HUES48 (cell line): ENCODE measurements at regions not wholly inside any gene's neighbourhood (a gene's known extent, or its start where the extent isn't known, plus 50 kb on each side); places are given as distances from the start of the nearest gene placed in this dataset.

Experiments used
- H3K27ac ChIP-seq: one replicate; pipeline ENCODE4 v1.7.0; 2013; ENCODE audit warnings: low read depth, low read length, inconsistent platforms
- H3K27me3 ChIP-seq: 2 replicates; pipeline ENCODE4 v1.6.1; 2013; ENCODE audit warnings: mild to moderate bottlenecking, low read length; ENCODE audit not compliant: control insufficient read depth, insufficient read depth
- H3K36me3 ChIP-seq: 2 replicates; pipeline ENCODE4 v1.6.1; 2013; ENCODE audit warnings: low read length; ENCODE audit not compliant: control insufficient read depth, insufficient read depth
- H3K4me1 ChIP-seq: 2 replicates; pipeline ENCODE4 v1.6.1; 2013; ENCODE audit warnings: mild to moderate bottlenecking, low read length; ENCODE audit not compliant: control insufficient read depth, insufficient read depth
- H3K4me3 ChIP-seq: 2 replicates; pipeline ENCODE4 v1.5.1; 2013; ENCODE audit warnings: mild to moderate bottlenecking, low read depth, low read length
- H3K9ac ChIP-seq: 2 replicates; pipeline ENCODE4 v1.6.1; 2013; ENCODE audit warnings: mild to moderate bottlenecking, low read depth, low read length, moderate library complexity
- H3K9me3 ChIP-seq: 2 replicates; pipeline ENCODE4 v1.6.1; 2013; ENCODE audit warnings: low read length; ENCODE audit not compliant: control insufficient read depth, insufficient read depth

DNA sequence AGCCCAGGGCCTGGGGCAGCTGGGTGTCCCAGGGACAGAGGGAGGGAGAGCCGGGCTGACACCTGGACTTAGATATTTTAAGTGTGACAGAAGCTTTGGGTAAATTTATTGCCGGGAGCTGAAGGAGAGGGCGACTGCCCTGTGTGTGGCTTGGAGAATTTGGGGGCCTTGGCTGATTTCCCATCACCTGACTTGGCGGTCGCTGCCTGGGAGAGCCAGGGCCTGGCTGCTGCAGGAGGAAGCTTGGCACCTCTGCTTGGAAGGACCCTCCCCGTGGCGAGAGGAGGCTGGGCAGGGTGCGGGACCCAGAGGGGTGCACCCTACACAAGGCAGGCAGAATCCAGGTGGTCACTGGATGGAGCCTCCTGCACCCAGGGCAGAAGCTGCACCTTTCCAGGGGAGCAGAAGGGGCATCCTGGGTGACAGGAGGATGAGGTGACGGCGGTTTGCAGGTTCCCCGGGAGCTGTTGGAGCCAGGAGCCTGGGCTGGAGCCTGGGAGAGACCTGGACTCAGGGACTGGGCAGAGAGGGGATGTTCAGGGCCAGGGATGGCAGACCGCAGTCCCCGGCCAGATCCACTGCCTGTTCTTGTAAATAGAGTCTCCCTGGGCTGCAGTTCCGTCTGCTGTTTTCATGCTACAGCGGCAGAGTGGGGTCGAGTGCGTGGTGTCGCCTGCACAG lies 72.0 kb downstream of the RGS12 start:
- H3K4me3 ChIP-seq, result no peak overlapping the region
- no peak overlapping the region for H3K9ac ChIP-seq
- 0 out of 2 replicates have a peak, but pooled peaks cover 5% of the 10 kb centered on the region for H3K27me3 ChIP-seq
- no peaks in the 10 kb centered on the region for H3K9me3 ChIP-seq
- no peak overlapping the region for H3K27ac ChIP-seq
- H3K4me1 ChIP-seq, result peaks cover 10% of the 10 kb centered on the region
- no peaks in the 10 kb centered on the region for H3K36me3 ChIP-seq

DNA sequence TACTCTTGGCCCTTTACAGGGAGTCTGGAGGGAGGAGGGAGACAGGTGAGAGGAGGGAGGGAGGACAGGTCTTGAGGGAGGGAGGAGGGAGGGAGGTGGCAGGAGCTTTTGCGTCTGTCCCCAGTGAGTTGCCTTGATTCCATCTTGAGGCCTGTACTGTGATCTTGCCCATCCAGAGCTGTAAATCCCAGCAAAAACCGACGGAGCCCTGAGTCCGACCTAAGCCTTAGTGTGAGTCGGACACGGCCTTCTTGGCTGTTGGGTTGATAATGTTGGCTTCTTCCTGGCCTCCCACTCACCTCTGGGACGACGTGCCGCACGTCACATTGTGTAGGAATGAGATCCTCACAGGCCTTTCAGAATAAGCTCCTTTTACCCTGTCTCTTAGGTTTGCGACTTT lies 72.5 kb downstream of the RGS12 start:
- 0 out of 2 replicates have a peak, but pooled peaks cover 5% of the 10 kb centered on the region for H3K27me3 ChIP-seq
- H3K4me3 ChIP-seq, result no peak overlapping the region
- H3K9me3 ChIP-seq, result no peaks in the 10 kb centered on the region
- H3K9ac ChIP-seq, result no peak overlapping the region
- peaks cover 15% of the 10 kb centered on the region for H3K4me1 ChIP-seq
- H3K27ac ChIP-seq, result no peak overlapping the region
- no peaks in the 10 kb centered on the region for H3K36me3 ChIP-seq

DNA sequence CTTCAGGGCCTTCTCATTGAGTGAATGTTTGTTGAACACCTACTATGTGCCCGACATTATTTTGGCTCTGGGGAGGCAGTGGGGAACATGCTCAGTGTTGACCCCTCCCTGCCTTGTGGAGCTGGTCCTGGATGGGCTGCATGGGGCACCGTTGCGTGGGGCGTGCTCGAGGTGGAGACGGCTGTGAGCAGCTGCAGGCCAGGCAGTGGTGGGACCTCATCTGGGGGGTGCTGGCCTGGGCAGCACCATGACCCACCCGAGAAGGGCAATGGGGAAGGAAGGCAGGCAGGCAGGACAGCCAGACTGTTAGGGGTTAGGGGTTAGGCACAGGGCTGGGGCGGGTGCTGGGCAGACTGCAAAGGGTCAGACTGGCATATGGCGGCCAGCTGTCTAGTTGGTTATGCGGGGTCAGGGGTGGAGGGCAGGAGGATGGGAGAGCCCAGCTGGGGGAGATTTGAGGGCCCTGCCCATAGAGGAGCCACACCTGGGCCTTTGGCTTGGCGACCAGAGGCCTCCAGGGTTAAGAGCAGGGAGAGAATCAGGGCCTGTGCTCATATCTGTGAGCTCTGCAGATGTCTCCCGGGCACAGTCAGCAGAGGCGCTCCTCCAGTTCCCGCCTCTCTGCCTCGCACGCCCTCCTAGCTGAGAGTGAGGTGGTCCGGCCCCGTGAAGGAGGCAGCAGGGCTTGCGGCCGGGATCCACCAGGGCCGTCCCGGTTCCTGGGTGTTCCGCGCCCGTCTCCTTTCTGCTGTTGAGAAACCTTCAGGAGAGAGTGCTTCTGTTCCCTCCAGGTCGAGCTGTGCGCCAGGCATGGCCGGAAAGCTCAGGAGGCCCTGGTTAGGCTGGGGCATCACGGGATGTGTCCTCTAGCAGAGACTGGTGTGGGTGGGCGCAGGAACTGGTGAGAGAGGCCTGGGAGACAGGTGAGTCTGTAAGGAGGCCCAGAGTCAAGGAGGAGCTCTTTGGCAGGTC lies 73.3 kb downstream of the RGS12 start:
- H3K27ac ChIP-seq, result no peak overlapping the region
- H3K36me3 ChIP-seq, result no peaks in the 10 kb centered on the region
- H3K4me1 ChIP-seq, result peaks cover 23% of the 10 kb centered on the region
- H3K4me3 ChIP-seq, result no peak overlapping the region
- H3K27me3 ChIP-seq, result peaks cover 5% of the 10 kb centered on the region
- no peaks in the 10 kb centered on the region for H3K9me3 ChIP-seq
- no peak overlapping the region for H3K9ac ChIP-seq

DNA sequence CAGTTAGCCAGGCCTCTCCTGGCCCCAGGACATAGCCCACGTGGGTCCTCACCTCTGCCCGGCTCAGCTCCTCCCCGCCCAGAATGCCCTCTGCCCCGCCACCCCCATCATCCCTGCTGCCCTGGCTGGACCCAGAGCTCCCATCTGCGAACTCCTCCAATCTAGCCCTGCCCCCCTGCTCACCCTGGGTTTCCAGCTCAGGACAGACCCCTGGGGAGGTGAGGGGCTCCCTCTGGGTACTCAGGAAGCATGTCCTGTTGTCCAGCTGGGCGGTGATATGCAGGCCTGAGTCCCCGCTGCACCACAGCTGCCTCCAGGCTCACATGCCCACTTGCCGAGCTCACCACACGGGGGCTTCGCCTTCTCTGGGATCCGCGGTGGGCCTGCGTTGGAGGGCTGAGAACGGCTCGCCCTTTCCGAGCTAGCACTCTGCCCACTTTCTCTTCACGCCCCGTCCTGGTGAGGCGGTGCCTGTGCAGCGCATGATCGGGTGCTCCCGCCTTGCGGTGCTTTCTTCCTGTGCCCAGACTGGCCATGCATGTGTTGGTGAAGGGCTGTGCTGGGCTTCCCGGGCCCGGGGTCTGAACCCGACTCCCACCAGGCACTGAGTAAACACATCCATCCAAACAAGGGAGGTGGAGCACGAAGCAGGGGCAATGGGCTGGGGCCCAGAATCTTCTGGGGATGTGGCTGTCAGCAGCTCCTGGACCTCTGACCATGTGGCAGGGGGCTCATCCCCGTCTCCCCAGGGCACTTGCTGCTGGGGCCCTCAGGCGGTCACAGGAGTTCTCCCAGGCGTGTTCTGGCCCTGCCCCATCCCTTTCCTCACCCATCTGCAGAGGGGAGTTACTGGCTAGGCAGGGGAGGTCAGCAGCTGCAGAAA lies 74.3 kb downstream of the RGS12 start:
- Histone ChIP-seq H3K36me3 (no peaks in the 10 kb centered on the region), H3K27ac (no peak overlapping the region), H3K4me3 (no peak overlapping the region), H3K4me1 (peaks cover 33% of the 10 kb centered on the region), H3K9ac (no peak overlapping the region), H3K27me3 (peaks cover 5% of the 10 kb centered on the region), H3K9me3 (no peaks in the 10 kb centered on the region)

DNA sequence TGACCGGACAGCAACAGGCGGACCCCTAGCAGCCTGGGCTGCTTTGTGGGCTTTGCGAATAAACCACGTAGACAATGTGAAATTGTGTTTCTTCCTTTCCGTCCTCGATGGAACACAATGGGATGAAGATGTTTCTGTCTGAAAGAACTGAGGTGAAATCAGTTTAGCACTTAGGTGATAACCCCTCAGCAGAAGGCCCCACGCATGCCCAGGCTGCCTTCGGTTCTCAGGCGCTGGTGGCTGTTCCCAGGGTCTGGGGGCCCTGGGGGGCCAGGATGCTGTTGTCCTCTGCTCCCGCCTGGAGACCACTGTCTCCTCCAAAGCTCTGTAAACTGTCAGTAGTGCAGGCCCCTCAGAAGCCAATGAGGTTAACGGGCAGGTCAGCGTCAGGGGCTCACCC lies 73.9 kb upstream of the HGFAC start:
- Histone ChIP-seq H3K4me3 (no peak overlapping the region), H3K4me1 (peaks cover 35% of the 10 kb centered on the region), H3K27ac (no peak overlapping the region), H3K36me3 (no peaks in the 10 kb centered on the region), H3K9ac (no peak overlapping the region), H3K27me3 (peaks cover 5% of the 10 kb centered on the region), H3K9me3 (no peaks in the 10 kb centered on the region)

DNA sequence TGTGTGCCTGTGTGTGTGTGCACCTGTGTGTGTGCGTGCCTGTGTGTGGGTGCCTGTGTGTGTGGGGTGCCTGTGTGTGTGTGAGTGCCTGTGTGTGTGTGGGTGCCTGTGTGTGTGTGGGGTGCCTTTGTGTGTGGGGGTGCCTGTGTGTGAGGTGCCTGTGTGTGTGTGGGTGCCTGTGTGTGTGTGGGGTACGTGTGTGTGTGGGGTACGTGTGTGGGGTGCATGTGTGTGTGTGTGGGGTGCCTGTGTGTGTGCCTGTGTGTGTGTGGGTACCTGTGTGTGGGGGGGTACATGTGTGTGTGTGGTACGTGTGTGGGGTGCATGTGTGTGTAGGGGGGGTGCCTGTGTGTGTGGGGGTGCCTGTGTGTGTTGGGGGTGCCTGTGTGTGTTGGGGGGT lies 73.4 kb upstream of the HGFAC start:
- Histone ChIP-seq H3K4me1 (peaks cover 35% of the 10 kb centered on the region), H3K27ac (no peak overlapping the region), H3K9ac (no peak overlapping the region), H3K4me3 (no peak overlapping the region), H3K27me3 (peaks cover 5% of the 10 kb centered on the region), H3K9me3 (no peaks in the 10 kb centered on the region), H3K36me3 (no peaks in the 10 kb centered on the region)

DNA sequence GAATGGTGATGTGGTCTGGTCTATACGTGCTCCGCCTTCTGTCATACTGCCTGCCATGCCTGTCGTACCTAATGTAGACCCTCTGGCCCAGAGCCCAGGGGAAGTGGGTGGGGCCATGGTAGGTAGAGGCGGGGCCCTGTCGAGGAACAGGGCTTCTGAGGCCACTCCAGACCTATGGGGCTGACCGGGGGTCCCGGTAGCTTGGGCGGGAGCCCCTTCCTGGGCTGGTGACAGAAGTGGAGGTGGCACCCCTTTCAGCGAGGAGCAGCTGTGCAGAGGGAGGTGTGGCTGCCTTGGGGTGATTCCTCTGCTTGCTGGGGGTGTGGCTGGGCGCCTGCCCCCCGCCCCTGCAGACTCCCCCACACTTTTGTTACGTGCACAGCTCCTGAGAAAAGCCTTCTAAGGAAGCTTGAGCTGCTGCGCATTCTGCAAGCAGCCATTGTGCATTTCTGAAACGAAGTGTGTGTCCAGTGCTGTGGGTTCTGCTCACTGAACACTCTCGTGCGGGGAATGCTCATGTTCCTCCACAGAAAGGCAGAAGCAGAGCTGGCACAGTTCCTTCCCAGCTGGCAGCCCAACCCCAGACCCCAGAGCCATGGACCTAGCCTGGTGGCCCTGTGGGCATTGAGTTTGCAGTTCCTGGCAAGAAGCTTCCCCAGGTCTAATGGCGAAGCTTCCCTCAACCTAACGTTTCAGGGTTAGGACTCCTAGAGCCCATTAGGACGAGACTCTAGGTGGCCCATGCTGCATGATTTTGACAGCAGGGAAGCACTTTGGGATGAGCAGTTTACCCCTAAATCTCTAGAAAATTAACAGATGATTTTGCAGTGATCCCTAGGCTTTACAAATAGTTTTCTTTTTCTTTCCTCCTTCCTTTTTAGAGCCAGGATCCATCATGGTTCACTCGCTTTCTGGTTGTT lies 72.7 kb upstream of the HGFAC start:
- Histone ChIP-seq H3K4me1 (peaks cover 35% of the 10 kb centered on the region), H3K9me3 (no peaks in the 10 kb centered on the region), H3K9ac (no peak overlapping the region), H3K36me3 (no peaks in the 10 kb centered on the region), H3K4me3 (peak overlapping the region; percentile 35), H3K27me3 (peaks cover 5% of the 10 kb centered on the region), H3K27ac (peak overlapping the region; percentile 70)

DNA sequence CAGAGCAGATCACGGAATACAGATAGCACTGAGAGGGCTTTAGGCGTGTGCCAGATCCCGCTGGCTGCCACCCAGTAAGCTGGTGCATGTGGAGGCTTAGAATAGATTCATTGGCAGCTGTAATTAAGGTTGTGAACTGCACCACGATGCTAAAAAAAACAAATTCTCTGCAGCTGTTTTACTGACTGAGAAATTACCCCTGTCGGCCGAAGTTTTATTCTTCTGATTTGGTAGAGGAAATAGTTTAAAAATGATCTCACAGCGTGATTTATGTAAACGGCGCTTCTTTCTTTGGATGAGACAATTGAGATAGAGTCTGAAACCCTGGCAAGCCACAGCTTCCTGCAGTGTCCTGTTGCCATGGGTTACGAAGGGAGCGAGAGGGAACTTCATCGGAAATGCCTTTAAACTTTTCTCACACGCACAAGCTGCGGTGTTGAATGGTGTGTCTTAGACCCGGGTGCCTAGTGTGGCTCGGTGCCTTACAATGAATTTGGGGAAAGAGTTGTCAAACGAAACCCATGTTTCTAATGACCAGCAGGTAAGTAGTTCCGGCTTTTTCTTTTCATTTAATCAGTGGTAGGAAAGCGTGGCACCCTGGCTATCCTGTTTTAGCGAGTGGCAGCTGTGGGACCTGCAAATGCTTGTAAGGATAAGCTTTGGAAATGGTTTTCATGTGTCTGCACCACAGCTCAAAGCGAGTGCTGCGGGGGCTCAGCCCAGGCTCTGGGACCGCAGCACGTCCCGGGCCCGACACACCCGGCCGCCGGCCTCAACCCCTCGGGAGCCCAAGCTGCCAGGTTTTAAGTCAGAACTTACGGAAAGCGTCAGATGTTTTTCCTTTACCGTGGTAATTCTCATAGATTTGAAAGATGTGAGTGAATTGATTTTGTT lies 71.7 kb upstream of the HGFAC start:
- Histone ChIP-seq H3K36me3 (no peaks in the 10 kb centered on the region), H3K4me1 (peaks cover 35% of the 10 kb centered on the region), H3K27ac (peak overlapping the region; percentile 70), H3K4me3 (peak overlapping the region; percentile 35), H3K27me3 (peaks cover 5% of the 10 kb centered on the region), H3K9me3 (no peaks in the 10 kb centered on the region), H3K9ac (no peak overlapping the region)
